HuH-7.5 (cell line): ENCODE measurements at regions not wholly inside any gene's neighbourhood (a gene's known extent, or its start where the extent isn't known, plus 50 kb on each side); places are given as distances from the start of the nearest gene placed in this dataset.
"Not testable (repeated sequence)": the region's sequence is repeated elsewhere in the genome, so short reads cannot be mapped to it uniquely, and the experiment has no call there.

Source experiments
- DNase-seq: peaks from one replicate; pipeline ENCODE4 v3.0.0; 2011; ENCODE audit warnings: low spot score

- DNase-seq: not testable (repeated sequence)
Observed at GRCh38 chr2:89152501-89152900, 461.0 kb downstream of the RPIA start.

DNA sequence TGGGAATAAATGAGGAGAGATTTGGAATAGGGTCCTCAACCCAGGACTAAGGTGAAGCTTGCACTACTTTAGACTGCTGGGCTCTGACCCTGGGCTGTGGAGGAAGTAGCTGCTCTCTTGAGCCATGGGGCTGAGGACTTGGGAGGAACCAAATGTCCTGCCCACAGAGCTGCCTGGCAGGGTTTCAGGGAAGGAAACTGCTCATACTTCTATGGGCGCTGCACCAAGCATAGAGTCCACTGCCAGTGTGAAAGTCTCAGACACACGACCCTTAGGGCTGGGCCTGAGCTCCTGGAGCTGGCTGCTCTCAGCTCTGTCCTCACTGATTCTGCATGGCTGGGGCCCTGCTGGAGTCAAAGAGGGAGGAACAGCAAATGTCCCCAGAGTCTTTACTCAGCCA is 461.7 kb downstream of the RPIA start:
- DNase-seq: not testable (repeated sequence)

GRCh38 chr2:89154247-89154682 is 462.8 kb downstream of the RPIA start:
- DNase-seq: not testable (repeated sequence)

DNA sequence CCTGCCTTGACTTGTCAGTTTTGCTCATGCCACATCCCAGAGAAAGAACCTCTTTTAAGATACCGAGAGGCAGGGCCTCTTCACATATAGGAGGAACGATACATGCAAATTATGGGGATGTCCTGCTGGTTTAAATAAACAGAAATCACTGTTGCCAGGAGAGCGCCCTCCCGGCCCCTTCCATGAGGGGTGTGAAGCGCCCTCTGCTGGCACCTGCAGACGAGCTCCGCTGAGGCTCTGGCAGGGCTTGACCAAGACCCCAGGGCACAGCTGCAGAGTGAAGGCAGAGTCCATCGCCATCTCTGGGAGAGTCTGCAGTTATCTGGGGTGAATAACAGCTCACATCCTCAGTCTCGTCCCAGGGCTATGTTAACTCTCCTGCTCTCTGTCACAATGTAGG is 468.8 kb downstream of the RPIA start:
- DNase-seq: not testable (repeated sequence)

DNA sequence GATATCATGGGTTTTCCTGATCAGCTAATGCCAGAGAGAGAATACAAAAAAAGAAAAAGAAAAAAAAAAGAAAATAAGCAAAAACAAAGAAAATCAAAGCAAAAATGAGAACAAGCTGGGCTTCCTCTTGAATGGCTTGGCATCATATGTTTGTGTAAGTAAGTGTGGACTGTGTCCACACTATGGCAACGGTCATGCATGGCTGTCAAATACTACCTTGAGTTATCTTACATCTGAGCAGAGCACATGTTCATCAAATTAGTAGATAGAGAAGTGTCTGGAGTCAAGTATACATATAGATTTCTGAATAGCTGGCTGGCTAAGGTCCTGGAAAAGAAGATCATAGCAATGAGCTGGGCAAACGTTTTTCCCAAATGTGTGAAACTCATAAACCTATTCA is 470.2 kb downstream of the RPIA start:
- not testable (repeated sequence) for DNase-seq

DNA sequence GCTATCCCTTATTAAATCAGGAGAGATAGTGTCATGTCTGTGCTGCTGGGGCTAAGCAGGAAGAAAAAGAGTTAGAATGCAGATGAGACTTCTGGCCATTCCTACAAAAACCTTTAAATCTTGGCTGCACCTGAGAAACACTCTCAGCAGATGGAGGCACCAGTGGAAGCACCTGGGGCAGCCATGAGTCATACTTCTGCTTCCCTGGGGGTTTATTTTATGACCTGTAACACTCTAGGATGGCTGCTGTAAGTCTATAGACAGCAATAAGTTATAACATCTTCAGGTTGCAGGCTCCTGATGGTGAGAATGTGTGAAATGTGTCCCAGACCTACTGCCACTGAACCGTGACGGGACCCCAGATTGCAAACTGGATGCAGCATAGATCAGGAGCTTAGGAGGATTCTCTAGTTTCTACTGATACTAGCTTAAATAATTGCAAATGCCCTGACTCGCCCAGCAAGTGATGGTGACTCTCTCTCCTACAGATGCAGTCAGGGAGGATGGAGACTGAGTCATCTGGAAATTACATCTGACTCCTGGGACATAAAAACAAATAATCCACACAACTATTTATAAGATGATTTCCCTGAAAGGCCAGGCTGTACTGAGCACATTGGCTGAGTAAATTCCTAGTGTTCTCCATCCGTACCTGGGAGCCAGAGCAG is 479.2 kb downstream of the RPIA start:
- DNase-seq: not testable (repeated sequence)

DNA sequence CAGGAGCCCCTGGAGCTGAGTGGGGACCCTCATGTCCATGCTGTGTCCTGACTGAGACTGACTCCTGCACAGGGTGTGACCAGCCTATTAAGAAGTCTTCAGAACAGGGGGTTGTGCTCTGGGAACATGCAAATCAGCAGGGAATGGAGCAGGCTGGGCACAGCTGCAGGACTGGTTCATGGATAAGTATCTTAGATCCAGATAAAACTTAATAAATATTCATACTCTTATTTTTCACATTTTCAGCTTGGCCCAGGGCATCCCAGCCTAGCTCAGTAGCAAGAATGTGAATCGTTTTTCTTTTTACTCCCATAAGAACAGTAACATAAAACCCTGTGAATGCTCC is 479.7 kb downstream of the RPIA start:
- DNase-seq: not testable (repeated sequence)

GRCh38 chr2:89177004-89177403 is 485.5 kb downstream of the RPIA start:
- not testable (repeated sequence) for DNase-seq

DNA sequence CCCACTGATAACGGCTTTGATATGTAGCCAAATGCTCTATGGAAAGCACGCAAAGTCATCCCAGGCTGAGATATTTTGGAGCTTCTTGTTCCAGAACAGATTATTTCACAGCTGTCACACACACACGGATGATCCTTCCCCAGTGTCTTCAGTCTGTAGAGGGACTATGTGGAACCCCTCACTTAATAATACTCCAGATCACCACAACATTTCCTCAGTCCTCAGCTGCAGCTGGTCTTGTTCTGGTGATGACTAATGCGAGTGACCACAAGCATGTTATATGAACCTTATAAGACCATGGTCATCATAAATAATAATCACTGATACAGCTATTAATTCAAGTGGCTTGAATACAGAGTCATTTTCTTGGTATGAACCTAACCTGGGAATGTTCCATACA is 490.7 kb downstream of the RPIA start:
- not testable (repeated sequence) for DNase-seq

GRCh38 chr2:89184746-89185145 is 493.3 kb downstream of the RPIA start:
- DNase-seq: not testable (repeated sequence)

- not testable (repeated sequence) for DNase-seq
Observed at GRCh38 chr2:89195636-89196251, 504.3 kb downstream of the RPIA start.

DNA sequence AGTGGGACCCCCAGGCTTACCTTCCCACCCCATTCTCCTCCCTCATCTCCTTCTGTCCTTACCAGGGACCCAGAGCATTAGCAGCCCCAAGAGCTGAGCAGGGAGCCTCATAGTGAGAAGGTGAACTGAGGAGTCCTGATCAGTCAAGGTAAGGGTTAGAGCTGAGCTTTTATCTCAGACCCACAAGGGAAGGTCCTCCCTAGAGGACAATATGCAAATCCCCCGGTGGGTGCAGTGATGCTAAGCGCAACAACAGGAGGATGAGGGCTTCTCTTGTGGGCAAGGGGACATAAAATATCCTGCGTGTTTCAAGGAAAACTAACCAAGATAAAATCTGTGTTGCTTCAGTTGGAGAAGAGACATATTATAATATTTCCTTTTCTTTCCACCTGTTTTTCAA is 505.2 kb downstream of the RPIA start:
- DNase-seq: not testable (repeated sequence)

GRCh38 chr2:89198026-89198425 is 506.6 kb downstream of the RPIA start:
- DNase-seq: not testable (repeated sequence)

DNA sequence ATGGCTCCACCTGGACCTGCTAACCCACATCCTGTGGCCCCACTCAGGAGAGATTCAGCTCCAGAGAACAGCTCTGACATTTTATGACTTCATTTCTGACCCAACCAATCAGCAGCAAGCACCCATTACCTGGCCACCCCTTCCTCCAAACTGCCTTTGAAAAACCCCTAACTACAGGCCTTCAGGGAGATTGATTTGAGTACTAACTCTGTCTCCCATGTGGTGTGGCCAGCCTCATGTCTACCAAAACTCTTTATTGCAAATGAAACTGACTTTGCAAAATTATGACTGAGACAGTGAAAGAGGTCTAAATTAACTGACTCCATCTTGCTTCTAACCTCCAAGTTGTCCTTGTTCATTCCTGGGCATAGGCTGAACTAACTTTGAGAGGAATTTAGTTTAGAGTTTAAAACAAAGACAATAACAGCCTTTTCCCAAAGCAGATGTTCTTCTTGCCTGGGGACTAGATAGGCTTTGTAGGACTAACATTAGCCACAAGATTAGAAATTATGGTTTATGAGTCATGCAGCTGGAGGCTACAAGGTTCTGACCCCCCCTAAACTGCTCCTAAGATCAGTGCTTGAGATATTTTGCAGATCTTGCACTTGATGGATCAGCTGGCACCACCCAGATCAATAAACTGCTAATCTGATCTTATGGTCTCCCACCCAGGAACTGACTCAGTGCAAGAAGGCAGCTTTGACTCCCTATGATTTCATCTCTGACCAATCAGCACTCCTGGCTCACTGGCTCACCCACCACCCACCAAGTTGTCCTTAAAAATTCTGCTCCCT is 508.2 kb downstream of the RPIA start:
- not testable (repeated sequence) for DNase-seq

GRCh38 chr2:89200247-89200527 is 508.7 kb downstream of the RPIA start:
- not testable (repeated sequence) for DNase-seq

DNA sequence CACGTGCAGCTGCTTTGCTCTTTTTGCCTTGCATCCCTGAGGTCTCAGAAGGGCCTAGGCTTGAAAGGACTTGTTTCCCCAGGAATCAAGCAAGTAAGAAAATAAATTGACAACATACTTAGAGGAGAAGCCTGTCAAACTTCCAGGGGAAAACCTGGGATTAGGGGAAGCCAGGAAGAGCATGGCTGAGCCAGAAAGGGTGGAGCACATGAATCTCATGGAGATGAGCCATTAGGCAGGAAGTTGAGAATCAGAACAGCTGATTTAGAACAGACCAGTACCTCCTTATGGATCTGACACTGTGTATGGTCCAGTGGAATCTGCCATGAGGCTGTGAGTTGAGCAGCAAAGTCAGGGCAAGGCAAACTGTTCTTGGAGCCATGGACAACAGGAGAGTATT is 511.0 kb downstream of the RPIA start:
- DNase-seq: not testable (repeated sequence)

DNA sequence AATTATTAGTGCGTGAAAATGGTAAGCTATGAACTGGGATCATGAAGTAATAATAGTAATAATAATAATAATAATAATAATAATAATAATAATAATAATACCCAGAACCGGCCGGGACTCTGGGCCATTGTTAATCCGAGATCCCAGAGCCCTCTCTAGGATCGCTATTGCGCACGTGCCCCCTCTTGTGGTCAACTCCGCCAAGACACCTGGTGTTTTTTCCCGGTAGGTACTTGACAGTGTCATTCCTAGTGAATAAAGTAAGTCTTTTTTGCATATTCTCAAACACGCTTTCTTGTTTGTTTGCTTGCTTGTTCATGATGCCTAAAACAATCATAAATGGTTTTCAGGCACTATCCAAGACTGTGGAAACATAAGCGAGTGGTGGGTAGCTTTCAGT is 513.7 kb downstream of the RPIA start:
- not testable (repeated sequence) for DNase-seq

DNA sequence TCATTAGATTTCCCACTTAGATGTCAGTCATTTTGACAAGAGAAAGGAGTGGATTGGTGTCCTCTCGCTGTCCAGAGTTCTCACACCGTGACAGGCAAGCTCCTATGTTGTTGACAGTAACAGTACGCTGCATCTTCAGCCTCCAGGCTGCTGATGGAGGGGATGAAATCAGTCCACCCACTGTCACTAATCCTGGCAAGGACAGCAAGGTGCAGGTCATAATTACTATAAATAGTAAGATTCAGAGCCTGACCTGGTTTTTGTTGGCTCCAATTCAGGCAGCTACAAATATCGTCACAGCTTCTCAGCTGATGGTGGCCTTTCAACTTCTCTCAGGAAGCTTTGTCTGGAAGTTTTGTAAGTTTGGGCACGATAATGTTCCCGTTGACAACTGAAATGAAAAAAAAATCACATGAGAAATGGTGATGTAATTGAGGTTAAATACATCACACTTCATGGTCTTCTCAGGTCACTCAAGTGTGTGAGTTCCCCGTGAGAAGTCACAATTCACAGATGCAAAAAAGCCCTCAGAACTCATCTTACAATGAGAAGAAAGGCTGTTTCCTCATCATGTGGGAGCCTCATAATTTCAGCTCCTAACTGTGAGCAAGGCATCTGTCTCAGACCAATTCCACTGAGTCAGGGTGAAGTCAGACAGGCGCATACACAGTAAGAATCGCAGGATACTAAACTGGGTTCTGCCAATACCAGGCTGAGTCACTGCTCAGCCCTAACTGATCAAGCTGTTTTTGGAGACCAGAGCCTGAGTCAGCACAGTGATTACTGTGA is 516.9 kb downstream of the RPIA start:
- not testable (repeated sequence) for DNase-seq

GRCh38 chr2:89213151-89213550 is 521.7 kb downstream of the RPIA start:
- DNase-seq: not testable (repeated sequence)

DNA sequence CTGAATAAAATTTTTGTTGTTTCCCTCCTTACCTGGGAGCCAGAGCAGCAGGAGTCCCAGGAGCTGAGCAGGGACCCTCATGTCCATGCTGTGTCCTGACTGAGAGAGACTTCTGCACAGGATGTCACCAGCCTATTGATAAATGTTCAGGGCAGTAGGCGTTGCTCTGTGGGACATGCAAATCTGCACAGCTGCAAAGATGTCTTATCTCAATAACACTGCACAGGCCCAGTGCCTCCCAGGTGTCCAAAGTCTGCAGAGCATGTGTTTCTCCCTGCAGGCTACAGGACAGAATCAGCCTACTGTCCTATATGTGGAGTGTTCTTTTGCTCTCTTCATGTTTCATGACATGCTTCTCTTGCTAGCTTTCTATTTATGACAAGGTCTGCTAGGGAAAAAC is 522.3 kb downstream of the RPIA start:
- DNase-seq: not testable (repeated sequence)

- not testable (repeated sequence) for DNase-seq
Observed at GRCh38 chr2:89221474-89221873, 530.0 kb downstream of the RPIA start.

DNA sequence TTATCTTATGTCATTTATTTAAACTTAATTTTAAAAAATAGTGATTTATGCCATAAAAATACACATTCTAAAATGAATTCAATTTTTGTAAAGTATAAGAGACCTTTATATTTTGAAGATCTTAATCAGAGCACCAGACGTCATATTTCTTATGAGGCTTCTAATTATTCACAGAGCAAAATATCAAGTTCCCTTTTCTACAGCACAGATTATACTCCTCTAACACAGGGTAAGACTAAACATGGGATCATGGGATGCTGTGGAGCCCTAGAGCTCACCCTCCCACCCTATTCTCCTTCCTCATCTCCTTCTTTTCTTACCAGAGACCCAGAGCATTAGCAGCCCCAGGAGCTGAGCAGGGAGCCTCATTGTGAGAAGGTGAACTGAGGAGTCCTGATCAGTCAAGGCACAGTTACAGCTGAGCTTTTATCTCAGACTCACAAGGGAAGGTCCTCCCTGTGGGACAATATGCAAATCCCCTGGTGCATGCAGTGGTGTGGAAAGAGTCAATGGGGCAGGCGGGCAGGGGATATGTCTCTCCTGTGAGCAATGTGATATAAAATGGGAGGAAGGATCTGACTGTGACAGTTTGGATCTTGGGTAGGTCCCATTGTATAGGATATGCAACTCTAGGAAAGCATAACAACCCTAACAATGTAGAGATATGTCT is 530.7 kb downstream of the RPIA start:
- DNase-seq: not testable (repeated sequence)
